PC-9 (cell line): ENCODE measurements at regions not wholly inside any gene's neighbourhood (a gene's known extent, or its start where the extent isn't known, plus 50 kb on each side); places are given as distances from the start of the nearest gene placed in this dataset.

Experiments
- BruUV-seq: library from RNA; stranded (reverse); fragments of 400-500 nt; replicated peaks from 2 replicates; lab custom pipeline; 2021; lab: Mats Ljungman, UMichigan
- CTCF ChIA-PET: fragments of 300-600 bp; sonication (Branson Sonifier 250); formaldehyde crosslinking; loops from one replicate; lab custom pipeline; 2022; ENCODE audit warnings: antibody characterized with exemption; lab: Charles Lee
- POLR2A ChIA-PET: fragments of 300-600 bp; sonication (Branson Sonifier 250); formaldehyde crosslinking; loops from one replicate; lab custom pipeline; 2022; ENCODE audit warnings: antibody characterized with exemption; ENCODE audit not compliant: unreplicated experiment; lab: Charles Lee
- DNase-seq, 2 experiments: peaks; one replicate each; pipeline versions ENCODE4 v3.0.0 to v3.0.0-alpha.2; 2015 to 2022; ENCODE audit warnings: mixed read lengths in 1 of 2
- H2AFZ ChIP-seq: fragments of 200-600 bp; sonication (generic); 2 replicates; pipeline ENCODE4 v1.8.1; 2017; ENCODE audit warnings: antibody characterized with exemption
- H3F3A ChIP-seq: fragments of 200-600 bp; sonication (generic); 2 replicates; pipeline ENCODE4 v1.8.1; 2017; ENCODE audit warnings: antibody characterized with exemption, mild to moderate bottlenecking, low read depth; ENCODE audit not compliant: insufficient read depth
- H3K27ac ChIP-seq: fragments of 200-600 bp; sonication (generic); 2 replicates; pipeline ENCODE4 v1.6.1; 2016; ENCODE audit warnings: mixed run types
- H3K27me3 ChIP-seq: fragments of 200-600 bp; sonication (generic); 2 replicates; pipeline ENCODE4 v1.6.1; 2016; ENCODE audit warnings: low read depth, mixed run types; ENCODE audit not compliant: insufficient read depth
- H3K36me3 ChIP-seq: fragments of 200-600 bp; sonication (generic); 2 replicates; pipeline ENCODE4 v1.6.1; 2016; ENCODE audit warnings: low read depth, mixed run types
- H3K4me1 ChIP-seq: fragments of 200-600 bp; sonication (generic); replicated peaks from 2 replicates; pipeline ENCODE4 v1.6.1; 2016; ENCODE audit warnings: mixed run types; ENCODE audit not compliant: insufficient read depth
- H3K4me2 ChIP-seq: fragments of 200-600 bp; sonication (generic); 2 replicates; pipeline ENCODE4 v1.6.1; 2017; ENCODE audit warnings: mixed run types
- H3K4me3 ChIP-seq: fragments of 200-600 bp; sonication (generic); 2 replicates; pipeline ENCODE4 v1.6.1; 2016; ENCODE audit warnings: mixed run types
- H3K79me2 ChIP-seq: fragments of 200-600 bp; sonication (generic); 2 replicates; pipeline ENCODE4 v1.6.1; 2017; ENCODE audit warnings: low read depth, mixed run types
- H3K9me2 ChIP-seq: fragments of 200-600 bp; sonication (generic); 2 replicates; pipeline ENCODE4 v1.8.1; 2017; ENCODE audit warnings: mild to moderate bottlenecking; ENCODE audit not compliant: insufficient read depth
- H3K9me3 ChIP-seq: fragments of 200-600 bp; sonication (generic); 2 replicates; pipeline ENCODE4 v1.8.1; 2016; ENCODE audit warnings: low read depth; ENCODE audit not compliant: insufficient read depth
- H4K20me1 ChIP-seq: fragments of 200-600 bp; sonication (generic); 2 replicates; pipeline ENCODE4 v1.8.1; 2017; ENCODE audit not compliant: insufficient read depth
- CTCF ChIP-seq: fragments of 200-600 bp; sonication (generic); conservative IDR thresholded peaks from 2 replicates; pipeline ENCODE4 v1.6.1; 2017; ENCODE audit warnings: mixed run types, antibody characterized with exemption, mild to moderate bottlenecking, moderate library complexity
- EZH2 ChIP-seq: fragments of 200-600 bp; sonication (generic); IDR thresholded peaks from 2 replicates; pipeline ENCODE4 v1.8.0; 2017; ENCODE audit warnings: antibody characterized with exemption, low read depth
- intact Hi-C: fragments of 100-400 bp; cut with micrococcal nuclease; formaldehyde crosslinking; loops from one replicate; pipeline ENCODE4 v1.10.0; 2022; ENCODE audit not compliant: unreplicated experiment

GRCh38 chr1:5575396-5575940 is 416.8 kb downstream of the NPHP4 start:
- H3K27ac ChIP-seq, result no peak overlapping the region
- H3K9me2 ChIP-seq, result no peaks in the 10 kb centered on the region
- H3K36me3 ChIP-seq, result no peaks in the 10 kb centered on the region
- no peaks in the 10 kb centered on the region for H4K20me1 ChIP-seq
- no peaks in the 10 kb centered on the region for H3K79me2 ChIP-seq
- H3K4me1 ChIP-seq, result no peaks in the 10 kb centered on the region
- no peak for TF ChIP-seq CTCF
- no peak for TF ChIP-seq EZH2
- H3K9me3 ChIP-seq, result no peaks in the 10 kb centered on the region
- no peak for DNase-seq
- no peak overlapping the region for H3K4me3 ChIP-seq
- no peak overlapping the region for H3K4me2 ChIP-seq
- no peaks in the 10 kb centered on the region; the same call in 1 of the 2 replicates for H3K27me3 ChIP-seq
- intact Hi-C loops, result no loop called here
- CTCF ChIA-PET, result no interaction called here
- no peaks in the 10 kb centered on the region for H3F3A ChIP-seq
- BruUV-seq, result no TSS peak
- no peak overlapping the region for H2AFZ ChIP-seq
- POLR2A ChIA-PET, result no interaction called here

- BruUV-seq, result no TSS peak
- ChIA-PET CTCF (no interaction called here), POLR2A (no interaction called here)
- H3K27ac ChIP-seq, result no peak overlapping the region
- H3K4me2 ChIP-seq, result no peak overlapping the region
- no peaks in the 10 kb centered on the region for H3K79me2 ChIP-seq
- DNase-seq, result no peak
- H3F3A ChIP-seq, result no peaks in the 10 kb centered on the region
- H3K36me3 ChIP-seq, result no peaks in the 10 kb centered on the region
- H2AFZ ChIP-seq, result no peak overlapping the region
- TF ChIP-seq CTCF (no peak), EZH2 (no peak)
- no peak overlapping the region for H3K4me3 ChIP-seq
- no peaks in the 10 kb centered on the region for H3K4me1 ChIP-seq
- no peaks in the 10 kb centered on the region for H4K20me1 ChIP-seq
- intact Hi-C loops, result no loop called here
- H3K9me3 ChIP-seq, result no peaks in the 10 kb centered on the region
- H3K27me3 ChIP-seq, result no peaks in the 10 kb centered on the region; the same call in 1 of the 2 replicates
- H3K9me2 ChIP-seq, result no peaks in the 10 kb centered on the region
Observed at GRCh38 chr1:5574641-5575040, 417.6 kb downstream of the NPHP4 start.

GRCh38 chr1:5572794-5573193 is 419.4 kb downstream of the NPHP4 start:
- Histone ChIP-seq H3K27me3 (no peaks in the 10 kb centered on the region; the same call in 1 of the 2 replicates), H2AFZ (no peak overlapping the region), H3K36me3 (no peaks in the 10 kb centered on the region), H3K9me2 (no peaks in the 10 kb centered on the region), H3F3A (no peaks in the 10 kb centered on the region), H3K9me3 (no peaks in the 10 kb centered on the region), H3K79me2 (no peaks in the 10 kb centered on the region), H3K4me1 (no peaks in the 10 kb centered on the region), H3K27ac (no peak overlapping the region), H4K20me1 (no peaks in the 10 kb centered on the region), H3K4me3 (no peak overlapping the region), H3K4me2 (no peak overlapping the region)
- ChIA-PET CTCF (no interaction called here), POLR2A (no interaction called here)
- intact Hi-C loops, result no loop called here
- no peak for DNase-seq
- TF ChIP-seq EZH2 (no peak), CTCF (no peak)
- no TSS peak for BruUV-seq
